ENCODE measurements at regions not wholly inside any gene's neighbourhood (a gene's known extent, or its start where the extent isn't known, plus 50 kb on each side); places are given as distances from the start of the nearest gene placed in this dataset.
A peak's percentile ranks its signal among the peaks of the same experiment; 100 is the strongest.

GRCh38 chr4:14863418-14864364 lies 138.6 kb upstream of the CPEB2 start:
- no peak for TF ChIP-seq CTCF (IDR thresholded peaks at IDR 0.05)
- ATAC-seq (ENCODE audit: low FRiP score), result no peak
- no peak for DNase-seq (ENCODE audit: low spot score)

- no peak for ATAC-seq (ENCODE audit: low FRiP score)
- DNase-seq (ENCODE audit: low spot score), result no peak
- no peak for TF ChIP-seq CTCF (IDR thresholded peaks at IDR 0.05)
Observed at GRCh38 chr4:14864365-14865030, 137.8 kb upstream of the CPEB2 start.

- no peak for DNase-seq (ENCODE audit: low spot score)
- no peak for TF ChIP-seq CTCF (IDR thresholded peaks at IDR 0.05)
- no peak for ATAC-seq (ENCODE audit: low FRiP score)
Observed at GRCh38 chr4:14865031-14865366, 137.3 kb upstream of the CPEB2 start.

- DNase-seq (ENCODE audit: low spot score) (no peak), ATAC-seq (ENCODE audit: low FRiP score) (peak; percentile 49)
- no peak for TF ChIP-seq CTCF (IDR thresholded peaks at IDR 0.05)
Observed at GRCh38 chr4:14865804-14866203, 136.5 kb upstream of the CPEB2 start.

GRCh38 chr4:14867847-14868246 lies 134.4 kb upstream of the CPEB2 start:
- no peak for DNase-seq (ENCODE audit: low spot score)
- no peak for TF ChIP-seq CTCF (IDR thresholded peaks at IDR 0.05)
- ATAC-seq (ENCODE audit: low FRiP score), result no peak

- no peak for TF ChIP-seq CTCF (IDR thresholded peaks at IDR 0.05)
- ATAC-seq (ENCODE audit: low FRiP score) (no peak), DNase-seq (ENCODE audit: low spot score) (no peak)
Observed at GRCh38 chr4:14868426-14869395, 133.6 kb upstream of the CPEB2 start.
